NCI-H128 (cell line): ENCODE measurements at regions not wholly inside any gene's neighbourhood (a gene's known extent, or its start where the extent isn't known, plus 50 kb on each side); places are given as distances from the start of the nearest gene placed in this dataset.

Experiments used
- DNase-seq: peaks from one replicate; lab custom pipeline; 2025; ENCODE audit not compliant: unreplicated experiment; lab: John Stamatoyannopoulos, UW

GRCh38 chr5:3542769-3543168, 52.9 kb upstream of the IRX1 start:
- no peak for DNase-seq

- DNase-seq, result no peak
Measured at GRCh38 chr5:3542158-3542557, 53.5 kb upstream of the IRX1 start.

GRCh38 chr5:3538886-3539285, 56.7 kb upstream of the IRX1 start:
- DNase-seq, result no peak

- no peak for DNase-seq
Measured at GRCh38 chr5:3537942-3538341, 57.7 kb upstream of the IRX1 start.

- no peak for DNase-seq
Measured at GRCh38 chr5:3535414-3536211, 60.0 kb upstream of the IRX1 start.

GRCh38 chr5:3534997-3535396, 60.6 kb upstream of the IRX1 start:
- no peak for DNase-seq

GRCh38 chr5:3531320-3531986, 64.2 kb upstream of the IRX1 start:
- DNase-seq, result no peak

- DNase-seq, result no peak
Measured at GRCh38 chr5:3530251-3530650, 65.4 kb upstream of the IRX1 start.

GRCh38 chr5:3526551-3527185, 69.0 kb upstream of the IRX1 start:
- no peak for DNase-seq

- DNase-seq, result no peak
Measured at GRCh38 chr5:3522491-3522890, 73.1 kb upstream of the IRX1 start.

GRCh38 chr5:3518576-3518975, 77.1 kb upstream of the IRX1 start:
- DNase-seq, result no peak

GRCh38 chr5:3518051-3518450, 77.6 kb upstream of the IRX1 start:
- no peak for DNase-seq

GRCh38 chr5:3517348-3517747, 78.3 kb upstream of the IRX1 start:
- DNase-seq, result no peak

- DNase-seq, result no peak
Measured at GRCh38 chr5:3512361-3513095, 83.1 kb upstream of the IRX1 start.

- DNase-seq, result no peak
Measured at GRCh38 chr5:3511934-3512333, 83.7 kb upstream of the IRX1 start.

GRCh38 chr5:3511519-3511918, 84.1 kb upstream of the IRX1 start:
- DNase-seq, result no peak

GRCh38 chr5:3510642-3511417, 84.8 kb upstream of the IRX1 start:
- no peak for DNase-seq

- no peak for DNase-seq
Measured at GRCh38 chr5:3509290-3509689, 86.3 kb upstream of the IRX1 start.

- DNase-seq, result no peak
Measured at GRCh38 chr5:3508395-3508794, 87.2 kb upstream of the IRX1 start.

- no peak for DNase-seq
Measured at GRCh38 chr5:3490957-3491507, 104.6 kb upstream of the IRX1 start.
